Cardiac muscle cell (in vitro differentiated cells and primary cell): ENCODE measurements at regions not wholly inside any gene's neighbourhood (a gene's known extent, or its start where the extent isn't known, plus 50 kb on each side); places are given as distances from the start of the nearest gene placed in this dataset.

ENCODE experiments used
- DNase-seq, 2 donors: peaks; one replicate each; pipeline versions ENCODE4 v3.0.0 to v3.0.0-alpha.2; 2010 to 2017; ENCODE audit warnings: low read depth in 1 of 2, low spot score in 1 of 2
- H3K27ac ChIP-seq: fragments of 200-600 bp; sonication (generic); 2 replicates; pipeline ENCODE4 v1.5.1; 2016
- H3K27me3 ChIP-seq: fragments of 200-600 bp; sonication (generic); 2 replicates; pipeline ENCODE4 v1.6.0; 2016; ENCODE audit warnings: control low read depth
- H3K36me3 ChIP-seq: fragments of 200-600 bp; sonication (generic); 2 replicates; pipeline ENCODE4 v1.5.1; 2016; ENCODE audit warnings: control low read depth
- H3K4me1 ChIP-seq: fragments of 200-600 bp; sonication (generic); 2 replicates; pipeline ENCODE4 v1.8.1; 2017; ENCODE audit warnings: low read depth, mild to moderate bottlenecking, mixed run types
- H3K4me3 ChIP-seq: fragments of 200-600 bp; sonication (generic); 2 replicates; pipeline ENCODE4 v1.5.1; 2016; ENCODE audit warnings: mild to moderate bottlenecking
- H3K9me3 ChIP-seq: fragments of 200-600 bp; sonication (generic); 2 replicates; pipeline ENCODE4 v1.5.1; 2017; ENCODE audit warnings: low read depth, mild to moderate bottlenecking, control low read depth
- TF ChIP-seq, protein P1 (sequence below): IDR thresholded peaks from 2 replicates; pipeline ENCODE4 v1.5.1; 2012; ENCODE audit warnings: low read depth, mild to moderate bottlenecking, low read length

DNA sequence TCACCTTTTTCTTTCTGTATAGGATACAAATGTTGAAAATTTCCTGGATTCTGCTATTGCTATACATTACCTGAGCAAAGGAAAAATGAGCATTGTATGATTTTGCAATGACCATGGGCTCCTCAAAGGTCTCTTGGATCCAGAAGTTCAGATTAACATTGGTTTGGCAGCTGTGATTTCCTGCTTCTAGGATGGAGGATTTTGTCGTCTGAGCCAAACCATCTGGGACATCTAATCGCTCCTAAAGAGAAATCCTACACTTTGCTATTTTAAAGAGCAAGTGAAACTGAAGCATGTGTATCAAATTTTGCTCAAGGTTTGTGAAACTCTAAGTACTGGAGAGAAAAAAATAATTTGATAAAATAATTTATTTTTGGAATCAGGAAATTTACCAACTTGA, 115.1 kb upstream of the ST6GAL2 start:
- DNase-seq: peak in 1 of 2 donors; percentile 60
- Histone ChIP-seq H3K27me3 (peaks cover 25% of the 10 kb centered on the region), H3K4me3 (no peak overlapping the region), H3K9me3 (no peaks in the 10 kb centered on the region), H3K36me3 (no peaks in the 10 kb centered on the region), H3K4me1 (no peaks in the 10 kb centered on the region), H3K27ac (no peak overlapping the region)
- TF ChIP-seq, protein P1, sequence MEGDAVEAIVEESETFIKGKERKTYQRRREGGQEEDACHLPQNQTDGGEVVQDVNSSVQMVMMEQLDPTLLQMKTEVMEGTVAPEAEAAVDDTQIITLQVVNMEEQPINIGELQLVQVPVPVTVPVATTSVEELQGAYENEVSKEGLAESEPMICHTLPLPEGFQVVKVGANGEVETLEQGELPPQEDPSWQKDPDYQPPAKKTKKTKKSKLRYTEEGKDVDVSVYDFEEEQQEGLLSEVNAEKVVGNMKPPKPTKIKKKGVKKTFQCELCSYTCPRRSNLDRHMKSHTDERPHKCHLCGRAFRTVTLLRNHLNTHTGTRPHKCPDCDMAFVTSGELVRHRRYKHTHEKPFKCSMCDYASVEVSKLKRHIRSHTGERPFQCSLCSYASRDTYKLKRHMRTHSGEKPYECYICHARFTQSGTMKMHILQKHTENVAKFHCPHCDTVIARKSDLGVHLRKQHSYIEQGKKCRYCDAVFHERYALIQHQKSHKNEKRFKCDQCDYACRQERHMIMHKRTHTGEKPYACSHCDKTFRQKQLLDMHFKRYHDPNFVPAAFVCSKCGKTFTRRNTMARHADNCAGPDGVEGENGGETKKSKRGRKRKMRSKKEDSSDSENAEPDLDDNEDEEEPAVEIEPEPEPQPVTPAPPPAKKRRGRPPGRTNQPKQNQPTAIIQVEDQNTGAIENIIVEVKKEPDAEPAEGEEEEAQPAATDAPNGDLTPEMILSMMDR: no peak

DNA sequence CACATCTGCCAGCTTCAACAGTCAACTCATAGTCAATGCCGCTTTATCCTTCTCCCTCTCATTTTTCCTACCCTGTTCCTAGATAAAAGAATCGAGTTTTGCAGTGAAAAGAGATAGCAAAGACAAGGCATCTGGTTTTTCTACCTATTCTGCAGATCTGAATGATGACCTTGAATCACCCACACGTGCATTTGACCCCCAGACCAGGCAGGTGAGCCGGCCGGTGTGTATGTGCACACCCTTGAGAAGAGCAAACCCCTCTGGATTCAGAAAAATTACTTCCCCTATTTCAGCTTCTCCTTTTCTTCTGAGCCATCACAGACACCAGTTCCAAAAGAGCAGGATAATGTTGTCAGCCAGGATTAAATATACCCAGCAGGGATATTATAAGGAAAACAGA, 115.6 kb upstream of the ST6GAL2 start:
- H3K4me3 ChIP-seq: no peak overlapping the region
- TF ChIP-seq, protein P1: no peak
- H3K4me1 ChIP-seq: no peaks in the 10 kb centered on the region
- peaks cover 22% of the 10 kb centered on the region for H3K27me3 ChIP-seq
- H3K36me3 ChIP-seq: no peaks in the 10 kb centered on the region
- no peaks in the 10 kb centered on the region for H3K9me3 ChIP-seq
- H3K27ac ChIP-seq: no peak overlapping the region
- no peak for DNase-seq

DNA sequence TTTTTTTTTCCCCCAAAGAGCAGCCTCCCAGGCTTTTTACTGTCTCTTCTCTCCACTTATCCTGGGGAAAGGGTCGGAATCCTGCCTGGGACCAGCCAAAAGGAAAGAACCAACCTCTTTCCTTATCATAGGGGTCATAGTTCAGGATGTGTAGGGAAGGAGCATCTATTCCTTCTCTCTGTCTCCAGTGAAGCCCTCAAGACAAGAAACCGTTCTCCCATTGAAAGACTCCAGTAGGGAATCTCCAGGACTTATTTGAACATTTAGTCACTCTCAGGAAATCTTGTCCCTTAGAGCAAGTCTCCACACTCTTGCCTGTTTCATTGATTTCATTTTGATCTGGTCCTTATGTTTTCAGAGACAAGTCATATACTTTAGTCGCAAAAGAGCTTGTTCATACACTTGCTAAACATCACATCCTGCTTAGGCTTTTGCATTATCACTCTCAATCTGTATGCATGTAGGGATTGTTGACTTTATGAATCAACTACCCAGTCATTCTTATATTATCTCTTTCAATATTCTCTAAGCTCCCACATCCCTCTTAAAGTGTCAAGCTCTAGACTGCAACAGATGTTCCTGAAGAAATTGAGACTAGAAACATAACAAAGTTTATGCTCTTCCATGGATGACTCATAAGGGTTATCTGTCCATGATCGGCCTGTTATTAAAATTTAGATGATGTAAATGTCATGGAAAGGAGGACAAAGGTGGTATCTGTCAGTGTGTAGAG, 116.2 kb upstream of the ST6GAL2 start:
- TF ChIP-seq, protein P1: no peak
- Histone ChIP-seq H3K9me3 (no peaks in the 10 kb centered on the region), H3K27me3 (peaks cover 16% of the 10 kb centered on the region), H3K36me3 (no peaks in the 10 kb centered on the region), H3K4me3 (no peak overlapping the region), H3K27ac (no peak overlapping the region), H3K4me1 (no peaks in the 10 kb centered on the region)
- DNase-seq: peak in 1 of 2 donors; percentile 20

DNA sequence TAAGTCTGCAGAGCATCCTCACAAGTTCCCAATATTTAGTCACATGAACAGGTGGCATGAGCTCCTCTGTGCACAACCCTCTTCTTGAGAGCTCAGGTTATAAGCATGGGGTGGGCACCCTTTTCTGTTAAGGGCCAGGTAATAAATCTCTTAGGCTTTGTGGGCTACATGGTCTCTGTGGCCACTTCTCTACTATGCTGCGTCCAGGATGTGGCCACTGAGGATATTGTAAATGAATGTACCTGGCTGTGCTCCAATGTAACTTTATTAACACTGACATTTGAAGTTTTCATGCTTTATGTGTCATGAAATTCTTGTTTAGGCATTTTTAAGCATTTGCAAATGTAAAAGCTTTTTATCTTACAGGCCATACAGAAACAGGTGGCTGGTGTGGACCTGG, 116.8 kb upstream of the ST6GAL2 start:
- TF ChIP-seq, protein P1: no peak
- peaks cover 13% of the 10 kb centered on the region for H3K27me3 ChIP-seq
- no peaks in the 10 kb centered on the region for H3K9me3 ChIP-seq
- no peaks in the 10 kb centered on the region for H3K4me1 ChIP-seq
- H3K27ac ChIP-seq: no peak overlapping the region
- no peaks in the 10 kb centered on the region for H3K36me3 ChIP-seq
- H3K4me3 ChIP-seq: no peak overlapping the region
- peak in 1 of 2 donors; percentile 27 for DNase-seq

DNA sequence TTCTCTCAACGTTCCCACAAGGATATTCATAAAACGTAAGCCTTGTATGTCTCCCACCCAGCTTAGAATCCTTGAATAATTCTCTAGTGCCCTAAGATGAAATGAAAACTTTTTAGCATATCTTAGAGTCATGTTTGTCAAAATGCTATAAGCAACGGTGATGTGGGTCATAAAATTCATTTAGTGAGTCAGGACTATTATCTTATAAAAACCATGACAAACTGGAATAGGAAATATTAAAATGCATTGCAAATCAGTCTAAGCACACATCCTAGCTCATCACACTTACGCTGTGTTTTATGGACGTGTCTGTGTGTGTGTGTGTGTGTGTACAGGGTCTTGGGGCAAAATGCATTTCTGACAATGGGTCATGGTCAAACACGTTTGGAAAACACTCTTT, 119.9 kb upstream of the ST6GAL2 start:
- TF ChIP-seq, protein P1: no peak
- Histone ChIP-seq H3K27ac (no peak overlapping the region), H3K27me3 (peaks cover 13% of the 10 kb centered on the region), H3K4me3 (no peak overlapping the region), H3K9me3 (no peaks in the 10 kb centered on the region), H3K4me1 (no peaks in the 10 kb centered on the region), H3K36me3 (no peaks in the 10 kb centered on the region)
- no peak for DNase-seq

DNA sequence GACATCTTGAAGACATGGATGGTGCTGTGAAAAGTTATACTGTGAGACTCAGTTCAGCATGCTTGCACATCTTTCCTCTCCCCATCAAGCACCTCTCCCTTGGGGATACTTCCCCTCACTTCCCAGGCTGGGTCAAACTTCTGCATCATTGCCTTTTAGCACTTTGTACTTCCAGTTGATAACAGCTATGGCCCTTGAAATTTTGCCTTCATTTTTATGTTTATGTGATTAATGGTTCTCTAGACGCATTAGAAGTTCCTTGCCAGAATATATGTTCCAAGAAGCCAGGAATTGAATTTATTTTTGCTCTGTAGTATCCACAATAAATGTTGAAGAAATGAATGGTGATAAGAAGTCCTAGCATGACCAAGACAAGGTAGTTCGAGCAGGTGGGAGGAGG, 120.9 kb upstream of the ST6GAL2 start:
- Histone ChIP-seq H3K4me3 (no peak overlapping the region), H3K9me3 (no peaks in the 10 kb centered on the region), H3K36me3 (no peaks in the 10 kb centered on the region), H3K27me3 (peaks cover 11% of the 10 kb centered on the region), H3K27ac (no peak overlapping the region), H3K4me1 (no peaks in the 10 kb centered on the region)
- TF ChIP-seq, protein P1: no peak
- no peak for DNase-seq
